ENCODE measurements at regions not wholly inside any gene's neighbourhood (a gene's known extent, or its start where the extent isn't known, plus 50 kb on each side); places are given as distances from the start of the nearest gene placed in this dataset.

DNA sequence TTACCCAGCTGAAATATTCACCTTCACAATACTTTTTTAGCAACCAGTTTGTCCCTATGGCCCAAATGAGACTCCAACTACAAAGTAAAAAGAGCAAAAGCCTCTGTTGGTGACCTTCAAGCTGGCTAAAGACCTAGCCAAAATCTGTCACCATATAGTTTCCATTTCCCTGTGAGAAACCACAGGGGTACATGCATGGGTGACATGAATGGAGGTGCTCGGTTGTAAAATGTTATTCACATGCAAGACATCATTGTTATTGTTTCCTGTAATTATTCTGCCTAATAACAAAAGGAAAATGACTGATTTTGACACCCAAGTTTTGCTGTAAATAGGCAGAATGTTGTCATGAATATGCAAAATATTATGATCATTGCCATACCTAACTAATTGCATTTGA lies 285.3 kb downstream of the ZNF608 start:
- no peak overlapping the region for H3K4me3 Mint-ChIP-seq
- no peak overlapping the region for H3K27ac Mint-ChIP-seq
- peaks cover 17% of the 10 kb centered on the region for H3K36me3 Mint-ChIP-seq
- peaks cover 6% of the 10 kb centered on the region for H3K4me1 Mint-ChIP-seq
- ATAC-seq: no peak
- no peaks in the 10 kb centered on the region for H3K27me3 Mint-ChIP-seq
- peaks cover 15% of the 10 kb centered on the region for H3K9me3 Mint-ChIP-seq

DNA sequence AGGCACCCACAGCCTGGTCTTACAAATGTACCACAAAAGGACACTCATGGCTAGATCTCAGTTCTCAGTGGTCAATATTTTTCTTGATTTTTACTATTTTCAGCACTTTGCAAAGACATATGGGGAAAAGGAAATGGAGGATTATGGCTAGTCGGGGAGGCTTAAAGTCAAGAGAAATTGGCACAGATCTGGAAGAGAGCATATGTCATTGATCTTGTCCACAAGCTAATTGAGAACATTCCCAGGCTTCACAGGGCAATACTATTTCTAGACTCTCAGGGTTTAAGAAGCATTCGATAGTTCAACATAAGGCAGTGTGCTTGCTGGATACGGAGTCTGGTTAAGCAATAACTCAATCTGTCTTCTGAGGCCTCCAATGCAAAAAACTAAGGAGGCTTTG lies 285.8 kb downstream of the ZNF608 start:
- Mint-ChIP-seq H3K9me3 (peaks cover 15% of the 10 kb centered on the region), H3K27ac (no peak overlapping the region), H3K4me3 (no peak overlapping the region), H3K36me3 (peaks cover 17% of the 10 kb centered on the region), H3K27me3 (no peaks in the 10 kb centered on the region), H3K4me1 (peaks cover 8% of the 10 kb centered on the region)
- no peak for ATAC-seq

DNA sequence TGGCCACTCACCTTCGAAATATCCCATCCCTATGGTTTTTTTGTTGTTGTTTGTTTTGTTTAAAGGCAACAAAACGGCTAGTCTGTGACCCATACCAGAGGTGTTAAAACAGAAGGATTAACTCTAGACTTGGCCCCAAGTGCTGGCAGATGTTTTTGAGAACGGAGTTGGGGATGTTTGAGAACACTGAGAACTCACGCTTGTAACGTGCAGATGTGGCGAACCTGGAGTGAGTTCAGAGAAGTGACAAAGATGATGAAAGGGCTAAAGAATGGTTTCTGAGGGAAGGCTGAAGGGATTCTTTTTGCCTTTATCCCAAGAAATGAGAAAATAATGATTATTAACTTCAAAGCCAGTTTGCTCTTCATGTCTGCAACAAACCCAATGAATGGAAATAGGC lies 286.5 kb downstream of the ZNF608 start:
- Mint-ChIP-seq H3K4me3 (no peak overlapping the region), H3K4me1 (peaks cover 14% of the 10 kb centered on the region), H3K9me3 (peaks cover 15% of the 10 kb centered on the region), H3K27ac (no peak overlapping the region), H3K27me3 (no peaks in the 10 kb centered on the region), H3K36me3 (peaks cover 17% of the 10 kb centered on the region)
- no peak for ATAC-seq

DNA sequence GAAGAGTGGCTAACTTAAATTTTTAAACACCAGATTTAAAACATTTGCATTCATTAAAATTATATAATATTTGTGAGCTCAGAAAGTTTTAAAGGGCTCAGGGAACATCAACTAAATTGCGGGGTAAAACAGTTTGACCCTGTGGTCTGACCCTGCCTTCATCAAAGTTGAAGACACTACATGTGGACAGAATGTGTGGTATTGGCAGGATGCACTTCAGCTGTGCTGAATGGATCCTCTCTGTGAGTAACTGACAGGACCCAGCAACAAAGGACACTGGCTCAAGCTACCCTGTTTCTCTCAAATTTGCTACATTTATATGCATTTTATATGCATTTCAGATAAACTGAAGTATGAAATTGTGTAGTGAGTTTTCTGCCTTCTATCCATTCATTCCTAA lies 288.5 kb downstream of the ZNF608 start:
- no peak overlapping the region for H3K27ac Mint-ChIP-seq
- no peak overlapping the region for H3K4me3 Mint-ChIP-seq
- no peaks in the 10 kb centered on the region for H3K27me3 Mint-ChIP-seq
- H3K4me1 Mint-ChIP-seq: peaks cover 26% of the 10 kb centered on the region
- no peak for ATAC-seq
- peaks cover 11% of the 10 kb centered on the region for H3K9me3 Mint-ChIP-seq
- peaks cover 12% of the 10 kb centered on the region for H3K36me3 Mint-ChIP-seq

DNA sequence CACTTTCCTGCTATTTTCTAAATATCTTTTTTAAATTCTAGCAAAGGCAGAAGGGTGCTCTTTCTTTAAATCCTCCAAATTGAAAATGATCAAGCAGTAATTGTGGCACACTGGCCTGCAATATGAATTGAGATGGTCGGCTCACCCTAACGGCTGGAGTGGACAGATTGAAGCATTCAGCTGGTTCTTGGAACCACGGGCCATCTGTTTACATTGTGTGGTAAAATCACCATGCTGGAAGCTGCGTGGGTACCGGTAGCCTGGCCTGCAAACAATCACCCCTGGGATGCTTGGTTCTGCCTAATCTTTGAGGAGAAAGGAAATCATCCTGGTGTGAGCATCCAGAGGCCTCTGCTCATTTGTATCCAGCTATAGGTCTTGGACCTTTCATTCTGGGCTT lies 289.3 kb downstream of the ZNF608 start:
- H3K27ac Mint-ChIP-seq: no peak overlapping the region

DNA sequence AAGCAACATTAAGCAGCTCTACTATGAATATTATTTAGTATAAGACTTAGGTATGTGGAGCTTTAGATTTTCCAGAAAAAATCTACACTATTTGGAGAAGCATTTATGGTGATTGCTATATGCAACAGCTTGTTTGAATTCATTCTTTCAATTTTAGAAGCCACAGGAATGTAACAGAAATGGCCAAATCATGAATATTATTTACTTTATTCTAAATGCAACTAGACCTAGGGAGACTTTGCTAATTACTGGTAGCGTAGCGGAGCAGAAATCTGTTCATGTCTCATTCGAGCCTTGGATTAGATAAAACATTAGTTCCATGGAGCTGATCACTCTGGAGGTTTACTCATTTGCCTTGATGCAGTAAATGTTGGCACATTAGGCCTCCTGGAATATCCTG lies 290.2 kb downstream of the ZNF608 start:
- Mint-ChIP-seq H3K27ac (no peak overlapping the region), H3K4me1 (peaks cover 37% of the 10 kb centered on the region), H3K4me3 (no peak overlapping the region), H3K36me3 (peaks cover 12% of the 10 kb centered on the region), H3K27me3 (no peaks in the 10 kb centered on the region), H3K9me3 (peaks cover 11% of the 10 kb centered on the region)
- ATAC-seq: no peak

More for the DNA sequence above, 289.3 kb downstream of the ZNF608 start:
- Mint-ChIP-seq H3K9me3 (peaks cover 11% of the 10 kb centered on the region), H3K27me3 (no peaks in the 10 kb centered on the region), H3K4me3 (no peak overlapping the region), H3K4me1 (peaks cover 34% of the 10 kb centered on the region), H3K36me3 (peaks cover 12% of the 10 kb centered on the region)
- ATAC-seq: no peak

DNA sequence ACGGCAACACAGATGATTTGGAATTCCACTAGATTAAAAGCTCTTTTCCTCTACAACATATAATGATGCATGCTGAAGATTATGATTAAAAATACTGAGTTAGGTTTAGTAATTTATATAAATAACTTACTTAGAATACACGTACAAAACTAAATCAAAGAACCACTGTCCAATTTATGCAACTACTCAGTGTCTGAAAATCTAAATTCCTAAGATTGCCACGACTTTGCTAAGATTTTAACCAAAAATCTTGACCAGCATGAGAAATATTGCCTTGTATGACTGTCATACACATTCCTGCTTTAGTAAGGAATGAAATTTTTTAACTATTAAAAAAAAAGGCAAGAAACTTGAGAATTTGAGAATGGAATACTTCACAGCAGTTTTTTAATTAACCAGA lies 292.4 kb downstream of the ZNF608 start:
- Mint-ChIP-seq H3K4me1 (peaks cover 31% of the 10 kb centered on the region), H3K27me3 (no peaks in the 10 kb centered on the region), H3K9me3 (no peaks in the 10 kb centered on the region), H3K4me3 (no peak overlapping the region), H3K36me3 (no peaks in the 10 kb centered on the region), H3K27ac (peak overlapping the region; percentile 84)
- no peak for ATAC-seq

DNA sequence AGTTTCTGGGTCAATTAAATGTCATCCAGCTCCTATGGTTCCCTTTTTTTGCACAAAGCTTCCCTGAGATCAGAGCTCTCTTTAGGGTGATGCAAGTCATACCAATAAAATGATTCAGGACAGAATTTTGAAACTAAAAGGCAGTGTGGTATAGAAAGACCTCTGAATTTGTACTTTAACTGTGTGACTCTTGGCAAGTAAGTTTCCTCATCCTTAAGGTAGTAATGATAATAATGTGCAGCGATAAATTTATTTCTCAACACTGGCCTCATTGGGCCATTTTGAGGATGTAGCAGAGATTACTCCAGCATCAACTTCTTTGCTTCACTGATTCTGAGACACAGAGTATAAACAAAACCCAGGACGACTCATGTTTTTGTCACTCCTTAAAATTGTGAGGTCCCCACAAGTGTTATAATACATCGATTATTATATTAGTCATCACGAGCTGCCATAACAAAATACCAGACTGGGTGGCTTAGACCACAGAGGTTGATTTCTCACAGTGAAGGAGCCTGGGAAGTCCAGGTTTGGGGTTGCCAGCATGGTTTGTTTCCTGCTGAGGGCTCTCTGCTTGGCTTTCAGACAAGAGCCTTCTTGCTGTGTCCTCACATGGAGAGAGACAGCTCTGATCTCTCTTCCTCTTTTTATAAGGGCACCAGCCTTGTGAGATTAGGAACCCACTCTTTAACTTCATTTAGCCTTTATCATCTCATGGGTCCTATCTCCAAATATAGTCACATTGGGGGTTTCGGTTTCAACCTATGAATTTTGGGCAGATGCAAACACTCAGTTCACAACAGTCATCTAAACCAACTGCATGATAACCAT lies 293.0 kb downstream of the ZNF608 start:
- no peaks in the 10 kb centered on the region for H3K36me3 Mint-ChIP-seq
- peak; percentile 98 for ATAC-seq
- H3K27me3 Mint-ChIP-seq: no peaks in the 10 kb centered on the region
- peak overlapping the region; percentile 5 for H3K4me3 Mint-ChIP-seq
- H3K4me1 Mint-ChIP-seq: peaks cover 31% of the 10 kb centered on the region
- no peaks in the 10 kb centered on the region for H3K9me3 Mint-ChIP-seq
- H3K27ac Mint-ChIP-seq: peak overlapping the region; percentile 84

DNA sequence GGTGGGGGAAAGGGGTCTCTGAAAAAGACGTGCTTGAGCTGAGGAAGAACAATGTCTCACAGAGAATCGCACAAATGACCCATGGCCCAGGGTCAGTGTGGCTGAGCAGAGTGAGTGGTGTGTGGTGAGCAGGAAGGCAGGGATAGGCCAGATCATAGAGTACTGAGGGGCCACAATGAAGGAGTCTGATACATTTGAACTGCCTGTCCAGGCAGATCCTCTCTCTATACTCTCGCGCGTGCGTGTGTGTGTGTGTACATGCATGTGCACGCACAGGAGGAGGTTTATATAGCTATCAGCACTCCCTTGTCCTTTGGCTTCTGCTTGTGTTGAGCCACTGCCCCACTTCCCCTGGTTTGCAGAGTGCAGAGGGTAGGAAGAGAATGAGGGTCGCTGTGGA lies 294.0 kb downstream of the ZNF608 start:
- Mint-ChIP-seq H3K27me3 (no peaks in the 10 kb centered on the region), H3K4me1 (peaks cover 31% of the 10 kb centered on the region), H3K27ac (peak overlapping the region; percentile 84), H3K4me3 (no peak overlapping the region), H3K36me3 (no peaks in the 10 kb centered on the region), H3K9me3 (no peaks in the 10 kb centered on the region)
- ATAC-seq: no peak

DNA sequence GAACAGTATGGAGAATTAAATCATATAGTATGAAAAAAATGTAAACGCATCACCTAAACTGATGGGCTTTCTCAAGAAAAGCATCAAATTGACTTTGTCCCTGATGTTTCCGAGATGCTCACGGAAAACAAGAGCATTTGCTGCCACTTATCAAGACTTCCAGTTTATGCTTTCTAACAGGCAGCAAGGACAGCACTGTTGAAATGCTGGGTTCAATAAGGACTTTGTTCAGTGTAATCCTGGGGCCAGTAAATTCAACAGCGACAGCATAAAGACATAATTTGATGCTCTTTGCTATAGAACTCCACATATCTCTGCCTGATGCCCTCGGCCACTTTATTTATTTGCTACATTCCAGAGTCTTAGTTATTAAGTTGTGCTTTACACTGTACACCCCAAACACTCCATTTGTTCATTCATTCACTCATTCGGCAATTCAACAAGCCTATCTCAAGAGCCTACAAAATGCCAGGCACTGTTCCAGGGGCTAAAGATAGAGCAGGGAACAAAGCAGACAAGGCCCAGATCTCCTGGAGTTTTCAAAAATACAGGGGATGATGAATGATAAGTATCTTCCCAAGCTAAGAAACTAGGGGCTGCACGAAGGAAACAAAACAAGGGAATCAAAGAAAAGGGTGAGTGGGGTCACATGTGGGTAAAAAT lies 294.6 kb downstream of the ZNF608 start:
- peaks cover 31% of the 10 kb centered on the region for H3K4me1 Mint-ChIP-seq
- H3K36me3 Mint-ChIP-seq: no peaks in the 10 kb centered on the region
- H3K9me3 Mint-ChIP-seq: no peaks in the 10 kb centered on the region
- H3K27me3 Mint-ChIP-seq: no peaks in the 10 kb centered on the region
- H3K27ac Mint-ChIP-seq: peak overlapping the region; percentile 84
- no peak for ATAC-seq
- H3K4me3 Mint-ChIP-seq: no peak overlapping the region

DNA sequence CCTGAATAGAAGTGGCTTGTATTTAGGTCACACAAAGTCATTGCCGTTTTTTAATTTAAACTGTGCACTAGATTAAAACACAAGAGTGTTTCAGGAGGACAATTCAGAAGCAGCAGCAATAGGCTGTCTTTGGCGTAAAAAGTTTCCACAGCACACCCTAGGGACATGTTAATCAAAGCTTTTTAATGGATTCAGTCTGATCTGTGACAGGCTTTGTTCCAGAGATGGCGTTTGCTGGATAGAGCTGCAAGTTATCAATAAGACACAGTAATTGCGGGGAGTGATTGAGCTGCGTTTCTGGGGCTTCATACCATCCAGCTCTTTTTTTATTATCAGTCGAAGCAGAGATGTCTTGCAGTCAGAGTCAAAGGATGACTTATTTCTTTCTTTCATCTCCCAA lies 300.3 kb downstream of the ZNF608 start:
- H3K9me3 Mint-ChIP-seq: no peaks in the 10 kb centered on the region
- H3K4me1 Mint-ChIP-seq: peaks cover 14% of the 10 kb centered on the region
- H3K36me3 Mint-ChIP-seq: no peaks in the 10 kb centered on the region
- no peak overlapping the region for H3K4me3 Mint-ChIP-seq
- H3K27me3 Mint-ChIP-seq: no peaks in the 10 kb centered on the region
- no peak for ATAC-seq
- H3K27ac Mint-ChIP-seq: peak overlapping the region; percentile 49

DNA sequence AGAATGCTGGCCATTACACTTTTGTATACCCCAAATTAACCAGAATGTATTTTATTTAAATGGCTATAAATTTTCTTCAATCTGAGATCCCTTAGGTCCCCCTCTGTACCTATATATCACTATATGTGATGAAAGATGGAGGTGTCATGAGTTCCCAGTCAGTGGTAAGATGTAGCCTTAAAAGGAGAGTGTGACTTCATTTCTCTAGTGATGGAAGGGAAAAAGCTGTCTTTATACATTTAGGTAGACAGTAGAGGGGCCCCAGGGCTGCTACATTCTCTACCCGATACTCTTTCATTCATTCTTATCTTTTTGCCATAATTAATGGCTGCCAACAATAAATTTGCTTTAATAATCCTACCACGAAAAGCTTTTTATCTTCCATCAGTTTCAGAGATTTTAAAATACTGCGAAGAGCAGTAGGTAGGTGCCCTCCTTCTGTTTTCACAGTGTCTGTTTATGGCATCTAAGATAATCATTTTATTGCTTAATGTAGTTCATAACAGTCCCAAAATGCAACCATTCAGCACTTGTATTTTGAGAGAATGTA lies 301.3 kb downstream of the ZNF608 start:
- H3K36me3 Mint-ChIP-seq: no peaks in the 10 kb centered on the region
- no peaks in the 10 kb centered on the region for H3K27me3 Mint-ChIP-seq
- H3K4me3 Mint-ChIP-seq: no peak overlapping the region
- no peaks in the 10 kb centered on the region for H3K9me3 Mint-ChIP-seq
- no peak for ATAC-seq
- peak overlapping the region; percentile 49 for H3K27ac Mint-ChIP-seq
- peaks cover 14% of the 10 kb centered on the region for H3K4me1 Mint-ChIP-seq

DNA sequence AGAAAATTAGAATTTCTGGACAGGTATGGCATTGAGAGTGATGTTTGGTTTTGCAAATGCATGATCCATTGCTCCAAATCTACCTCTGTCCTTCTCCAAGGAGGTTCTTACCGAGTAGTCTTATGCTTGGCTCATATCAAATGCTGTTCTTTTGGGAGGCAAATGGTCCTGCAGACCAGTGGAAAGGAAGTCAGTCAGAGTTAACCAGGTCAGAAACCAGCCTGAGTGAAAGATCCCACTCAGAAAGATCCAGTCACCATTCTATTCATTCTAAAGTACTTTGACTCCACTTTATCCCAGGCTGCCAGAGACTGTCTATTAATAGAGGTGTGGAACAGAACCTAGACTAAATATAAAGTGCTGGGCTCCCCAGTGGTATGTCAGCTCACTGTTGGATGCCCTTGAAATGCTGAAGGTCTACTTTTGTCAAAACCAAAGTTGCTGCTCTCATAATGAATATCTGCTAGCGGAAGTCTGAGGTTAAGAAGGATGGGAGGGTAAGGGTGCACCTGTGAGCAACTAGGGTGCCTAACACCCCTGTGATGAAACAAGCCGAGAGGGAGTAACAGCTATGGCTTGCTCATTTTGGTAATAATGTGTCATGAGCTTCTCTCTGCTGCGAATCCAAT lies 302.2 kb downstream of the ZNF608 start:
- no peak overlapping the region for H3K27ac Mint-ChIP-seq
- H3K36me3 Mint-ChIP-seq: no peaks in the 10 kb centered on the region
- peak; percentile 99 for ATAC-seq

DNA sequence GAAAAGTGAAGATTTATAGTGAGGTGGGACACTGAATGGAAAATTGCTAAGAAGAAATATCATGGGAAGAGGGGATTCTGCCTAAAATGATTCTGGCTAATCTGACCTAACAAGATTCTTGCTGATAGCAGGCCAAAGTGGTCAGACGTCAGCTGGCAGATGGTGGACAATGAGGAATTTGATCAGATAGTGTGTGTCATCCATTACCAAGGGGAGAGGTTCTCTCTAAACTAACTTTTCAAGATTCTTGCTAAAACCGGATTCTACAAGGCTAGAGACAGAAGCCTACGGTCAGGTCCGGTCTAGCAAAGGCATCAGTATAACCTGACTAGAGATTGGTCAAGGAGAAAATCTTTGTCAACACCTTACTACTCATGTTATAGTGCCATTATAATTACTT lies 306.0 kb downstream of the ZNF608 start:
- no peak overlapping the region for H3K4me3 Mint-ChIP-seq

More for the DNA sequence above, 302.2 kb downstream of the ZNF608 start:
- peaks cover 17% of the 10 kb centered on the region for H3K4me1 Mint-ChIP-seq
- no peaks in the 10 kb centered on the region for H3K9me3 Mint-ChIP-seq
- H3K4me3 Mint-ChIP-seq: no peak overlapping the region
- no peaks in the 10 kb centered on the region for H3K27me3 Mint-ChIP-seq

DNA sequence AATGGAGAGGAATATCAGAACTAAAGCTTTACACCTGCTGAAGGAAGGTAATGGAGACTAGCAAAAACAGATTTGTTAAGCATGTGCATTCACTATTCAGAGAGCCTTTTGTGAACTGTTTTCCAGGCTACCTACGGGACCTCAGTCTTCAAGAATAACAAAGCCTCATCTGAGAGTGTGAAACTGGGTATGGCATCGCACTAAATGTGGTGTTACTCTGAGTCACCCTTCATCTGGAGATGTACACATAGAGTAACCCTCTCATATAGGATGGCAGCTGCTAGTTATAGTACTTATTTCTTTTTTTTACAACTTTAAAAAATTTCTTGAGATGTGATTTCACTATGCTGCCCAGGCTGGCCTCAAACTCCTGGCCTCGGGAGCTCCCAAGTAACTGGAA lies 306.8 kb downstream of the ZNF608 start:
- Mint-ChIP-seq H3K4me3 (no peak overlapping the region), H3K36me3 (no peaks in the 10 kb centered on the region), H3K27me3 (no peaks in the 10 kb centered on the region), H3K27ac (no peak overlapping the region), H3K9me3 (no peaks in the 10 kb centered on the region), H3K4me1 (peaks cover 18% of the 10 kb centered on the region)
- no peak for ATAC-seq

More for the DNA sequence above, 306.0 kb downstream of the ZNF608 start:
- no peaks in the 10 kb centered on the region for H3K36me3 Mint-ChIP-seq
- H3K27ac Mint-ChIP-seq: no peak overlapping the region
- H3K27me3 Mint-ChIP-seq: no peaks in the 10 kb centered on the region
- H3K9me3 Mint-ChIP-seq: no peaks in the 10 kb centered on the region
- peaks cover 25% of the 10 kb centered on the region for H3K4me1 Mint-ChIP-seq
- no peak for ATAC-seq

Measured in stimulated activated memory B cell treated with anti-CD40 and anti-IgM and Interleukin-4, amounts not matched to agents 10 μg/mL and 1 μg/mL and 100 μg/mL, for 72 hours (primary cell).